ENCODE measurements at regions not wholly inside any gene's neighbourhood (a gene's known extent, or its start where the extent isn't known, plus 50 kb on each side); places are given as distances from the start of the nearest gene placed in this dataset.

- intact Hi-C loops (cut with micrococcal nuclease) (no loop called here), in situ Hi-C loops (cut with MboI) (no loop called here)
- ATAC-seq (no peak), DNase-seq (ENCODE audit: extremely low read depth in 1 of 4, low spot score in 3 of 4) (no peak), FAIRE-seq (no peak)
- Histone ChIP-seq H3K79me2 (ENCODE audit: control insufficient read depth, insufficient read depth, low read length) (no peaks in the 10 kb centered on the region), H3K27me3 (ENCODE audit: control insufficient read depth in 2 of 2, insufficient read depth in 2 of 2, low read length in 2 of 2) (no peaks in the 10 kb centered on the region), H3K4me2 (ENCODE audit: insufficient read depth, low read length) (no peak overlapping the region), H2AFZ (ENCODE audit: low read depth, low read length) (no peak overlapping the region), H3K4me1 (replicated peaks in 1 of 2; ENCODE audit: control insufficient read depth in 2 of 2, insufficient read depth in 2 of 2, low read length in 2 of 2) (no peaks in the 10 kb centered on the region), H3K36me3 (ENCODE audit: control insufficient read depth, insufficient read depth, low read length) (no peaks in the 10 kb centered on the region), H3K9me1 (ENCODE audit: control insufficient read depth, insufficient read depth, low read length) (no peaks in the 10 kb centered on the region), H3K9ac (ENCODE audit: insufficient read depth in 1 of 2, low read depth in 2 of 2, low read length in 2 of 2) (no peak overlapping the region), H3K27ac (ENCODE audit: extremely low read depth, low read depth, low read length) (no peak overlapping the region), H4K20me1 (replicated peaks; ENCODE audit: control insufficient read depth, insufficient read depth, low read length) (no peaks in the 10 kb centered on the region), H3K9me3 (replicated peaks; ENCODE audit: control insufficient read depth, insufficient read depth, low read depth, low read length) (no peaks in the 10 kb centered on the region), H3K4me3 (no peak overlapping the region)
- no TSS peak for BruUV-seq (replicated peaks)
- 0% methylated on average over 1 of the region's 1 CpG for whole genome bisulfite sequencing (ENCODE audit: insufficient coverage, low coverage, missing lambda C conversion rate)
- ChIA-PET CTCF (ENCODE audit: low intra/inter-chr PET ratio) (no interaction called here), POLR2A (no interaction called here)
- TF ChIP-seq HMGXB4 (CRISPR knock-in tag; IDR thresholded peaks at IDR 0.05) (no peak), ZNF174 (CRISPR knock-in tag; IDR thresholded peaks at IDR 0.05) (no peak), ZNF77 (CRISPR knock-in tag; IDR thresholded peaks at IDR 0.05) (no peak), ARID3B (CRISPR knock-in tag; IDR thresholded peaks at IDR 0.05; ENCODE audit: borderline replicate concordance) (no peak), ZNF511 (CRISPR knock-in tag; IDR thresholded peaks at IDR 0.05) (no peak), CHD7 (IDR thresholded peaks at IDR 0.05; ENCODE audit: low read depth, low read length) (no peak), MAZ (CRISPR knock-in tag; conservative IDR thresholded peaks at IDR 0.05 in 1 of 2, IDR thresholded peaks at IDR 0.05 in 1 of 2) (no peak), RBM15 (IDR thresholded peaks at IDR 0.05; ENCODE audit: insufficient read depth, low read length) (no peak)
These were observed 143.8 kb upstream of the TMPRSS15 start for GRCh38 chr21:18547347-18547746.

Data from K562 (cell line).